ENCODE measurements at regions not wholly inside any gene's neighbourhood (a gene's known extent, or its start where the extent isn't known, plus 50 kb on each side); places are given as distances from the start of the nearest gene placed in this dataset.
"Not testable (repeated sequence)": the region's sequence is repeated elsewhere in the genome, so short reads cannot be mapped to it uniquely, and the experiment has no call there.

- no peak for DNase-seq
Measured at GRCh38 chr9:74107692-74108091, 389.4 kb upstream of the RORB start.

DNA sequence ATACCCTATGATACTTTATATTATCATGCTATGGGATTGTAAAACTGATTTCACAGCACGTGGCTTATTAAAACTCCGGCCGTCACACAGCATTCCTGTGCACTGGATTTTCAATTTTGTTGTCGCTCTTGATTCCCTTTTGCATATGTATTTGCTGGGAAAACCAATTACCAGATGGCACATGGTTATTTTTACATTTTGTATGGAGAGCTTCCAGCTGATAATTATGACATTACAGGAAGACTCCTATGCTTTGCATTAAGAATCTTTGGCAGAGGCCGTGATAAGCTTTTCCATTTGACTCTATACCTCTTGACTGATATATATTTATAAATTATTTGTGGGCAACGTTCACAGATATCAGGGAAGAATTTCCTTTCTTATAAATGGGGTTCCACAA is 381.2 kb upstream of the RORB start:
- DNase-seq = no peak

GRCh38 chr9:74117151-74117550 is 380.0 kb upstream of the RORB start:
- no peak for DNase-seq

GRCh38 chr9:74117731-74118130 is 379.4 kb upstream of the RORB start:
- DNase-seq = no peak

DNA sequence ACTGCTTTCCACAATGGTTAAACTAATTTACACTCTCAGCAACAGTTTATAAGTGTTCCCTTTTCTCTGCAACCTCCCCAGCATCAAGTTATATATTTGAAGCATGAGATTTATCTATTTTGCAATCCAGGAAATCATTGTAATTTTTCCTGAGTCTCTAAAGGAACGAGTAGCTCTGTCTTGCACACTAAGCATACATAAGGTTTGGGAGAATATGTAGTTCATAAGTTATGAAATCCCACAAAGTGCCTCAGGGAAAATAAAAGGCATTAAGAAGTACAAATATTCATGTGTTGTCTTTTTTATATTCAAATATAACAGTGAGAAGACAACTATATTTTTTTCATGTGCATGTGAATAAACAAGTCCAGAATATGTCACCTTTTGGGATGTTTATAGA is 377.1 kb upstream of the RORB start:
- DNase-seq = no peak

DNA sequence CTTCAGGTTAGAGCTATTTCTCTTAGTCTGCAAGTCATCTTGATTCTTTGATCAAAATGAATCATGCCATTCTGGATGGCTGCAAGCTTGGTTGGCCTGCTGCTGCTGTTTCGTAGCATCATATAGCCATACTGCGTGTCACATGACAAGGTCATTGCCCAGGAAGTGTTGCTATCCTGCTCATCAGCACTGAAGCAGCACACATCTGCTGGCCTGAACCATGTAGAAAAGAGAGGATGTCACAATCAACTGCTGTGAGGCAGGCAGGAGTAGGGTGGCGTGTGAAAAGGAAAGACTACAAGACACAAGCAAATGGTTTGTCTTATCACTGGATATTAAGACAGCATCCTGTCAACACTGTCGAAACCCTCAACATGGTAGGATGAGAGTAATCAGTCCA is 376.7 kb upstream of the RORB start:
- peak; percentile 19 for DNase-seq

DNA sequence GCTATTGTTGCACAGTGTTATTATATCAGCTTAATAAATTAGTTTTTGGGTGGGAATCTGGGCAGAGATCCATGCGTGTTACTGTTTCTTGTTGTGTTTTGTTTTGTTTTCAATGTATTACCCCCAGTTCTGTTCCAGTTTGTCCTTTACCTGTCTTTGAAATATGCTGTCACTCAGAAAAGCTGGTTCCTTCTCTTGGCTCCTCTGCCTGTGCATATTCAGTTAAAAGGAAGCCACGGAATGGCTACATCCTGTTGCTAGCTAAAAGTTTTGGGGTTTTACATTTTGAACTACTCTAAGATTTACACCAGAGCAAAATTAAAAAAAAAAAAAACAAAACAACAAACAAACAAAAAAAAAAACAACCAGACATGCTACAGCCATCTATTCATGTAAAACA is 374.9 kb upstream of the RORB start:
- no peak for DNase-seq

- no peak for DNase-seq
Measured at GRCh38 chr9:74122661-74123060, 374.5 kb upstream of the RORB start.

GRCh38 chr9:74125941-74126340 is 371.2 kb upstream of the RORB start:
- peak; percentile 43 for DNase-seq

DNA sequence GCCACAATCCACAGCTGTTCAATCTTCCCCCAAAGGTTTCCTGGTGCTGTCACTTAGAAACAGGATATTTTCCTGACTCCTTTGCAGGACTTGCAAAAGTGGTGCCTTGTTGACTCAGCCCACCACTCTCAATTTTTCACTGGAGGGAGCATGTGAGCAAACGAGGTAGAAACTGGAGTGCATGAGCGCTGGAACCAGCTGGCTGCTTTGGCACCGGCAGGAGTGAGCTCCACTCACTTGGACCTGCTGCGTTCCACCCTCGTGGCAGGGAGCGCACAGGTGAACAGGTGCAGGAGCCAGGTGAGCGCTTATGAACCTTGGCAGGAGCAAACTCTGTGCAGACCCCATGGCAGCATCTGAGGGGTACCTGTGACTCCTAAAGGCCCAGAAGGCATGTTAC is 364.1 kb upstream of the RORB start:
- DNase-seq = no peak

- no peak for DNase-seq
Measured at GRCh38 chr9:74133921-74134320, 363.2 kb upstream of the RORB start.

GRCh38 chr9:74138182-74138581 is 359.0 kb upstream of the RORB start:
- no peak for DNase-seq

DNA sequence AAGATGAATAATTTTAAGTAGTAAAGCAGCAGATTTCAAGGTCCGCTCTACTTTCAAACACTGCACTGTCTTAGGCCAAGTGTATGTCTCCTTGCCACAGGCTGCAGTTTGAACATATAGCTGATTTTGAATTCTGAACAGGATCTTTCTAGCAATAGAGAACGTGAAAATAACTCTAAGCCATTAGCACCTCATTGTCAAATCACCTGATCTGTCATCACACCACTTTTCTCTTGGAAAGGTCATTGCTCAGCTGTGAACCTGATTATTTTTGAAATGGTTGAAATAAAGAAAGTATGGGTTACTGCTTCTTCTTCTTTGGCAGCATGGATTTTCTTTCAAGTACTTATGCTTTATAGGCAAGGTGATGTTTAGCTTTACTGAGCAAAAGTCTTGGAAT is 357.0 kb upstream of the RORB start:
- no peak for DNase-seq

GRCh38 chr9:74147906-74148305 is 349.2 kb upstream of the RORB start:
- no peak for DNase-seq

DNA sequence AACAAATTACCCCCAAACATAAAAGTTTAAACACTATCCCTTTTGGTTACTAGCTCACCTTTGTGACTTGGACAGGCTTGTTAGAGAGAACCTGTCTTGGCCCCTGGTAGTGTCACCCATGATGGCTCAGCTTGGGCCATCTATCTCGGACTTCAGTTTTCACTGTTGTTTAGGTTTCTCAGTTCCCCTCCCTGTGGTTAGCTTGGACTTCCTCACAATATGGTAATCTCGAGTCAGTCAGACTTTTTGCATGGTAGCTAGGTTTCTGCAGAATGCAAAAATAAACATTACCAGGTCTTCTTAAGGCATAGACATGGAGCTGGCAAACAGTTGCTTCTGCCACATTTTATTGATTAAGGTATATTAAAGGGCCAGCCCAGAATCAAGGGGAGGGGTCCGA is 324.3 kb upstream of the RORB start:
- no peak for DNase-seq

DNA sequence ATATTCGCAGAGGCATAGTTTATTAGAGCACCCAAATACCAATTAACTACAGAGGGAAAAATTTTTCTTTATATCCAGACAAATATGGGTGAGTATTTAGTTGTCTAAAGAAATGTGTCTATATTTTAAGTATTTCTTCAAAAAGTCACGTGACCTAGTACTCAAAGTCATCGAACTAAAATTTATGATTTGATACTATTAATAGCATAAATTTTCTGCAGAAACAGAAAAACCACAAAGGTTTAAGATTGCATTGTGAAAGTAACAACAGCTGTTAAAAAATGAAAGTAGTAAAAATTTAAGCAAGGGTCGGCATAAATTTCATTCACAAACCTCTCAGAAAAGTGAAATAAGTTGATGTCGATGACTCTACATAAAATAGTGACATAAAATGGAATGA is 323.9 kb upstream of the RORB start:
- no peak for DNase-seq

DNA sequence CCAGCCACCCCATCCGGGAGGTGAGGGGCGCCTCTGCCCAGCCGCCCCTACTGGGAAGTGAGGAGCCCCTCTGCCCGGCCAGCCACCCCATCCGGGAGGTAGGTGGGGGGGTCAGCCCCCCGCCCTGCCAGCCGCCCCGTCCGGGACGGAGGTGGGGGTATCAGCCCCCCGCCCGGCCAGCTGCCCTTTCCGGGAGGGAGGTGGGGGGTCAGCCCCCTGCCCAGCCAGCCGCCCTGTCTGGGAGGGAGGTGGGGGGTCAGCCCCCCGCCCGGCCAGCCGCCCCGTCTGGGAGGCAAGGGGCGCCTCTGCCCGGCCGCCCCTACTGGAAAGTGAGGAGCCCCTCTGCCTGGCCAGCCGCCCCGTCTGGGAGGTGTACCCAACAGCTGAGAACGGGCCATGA is 299.4 kb upstream of the RORB start:
- not testable (repeated sequence) for DNase-seq

DNA sequence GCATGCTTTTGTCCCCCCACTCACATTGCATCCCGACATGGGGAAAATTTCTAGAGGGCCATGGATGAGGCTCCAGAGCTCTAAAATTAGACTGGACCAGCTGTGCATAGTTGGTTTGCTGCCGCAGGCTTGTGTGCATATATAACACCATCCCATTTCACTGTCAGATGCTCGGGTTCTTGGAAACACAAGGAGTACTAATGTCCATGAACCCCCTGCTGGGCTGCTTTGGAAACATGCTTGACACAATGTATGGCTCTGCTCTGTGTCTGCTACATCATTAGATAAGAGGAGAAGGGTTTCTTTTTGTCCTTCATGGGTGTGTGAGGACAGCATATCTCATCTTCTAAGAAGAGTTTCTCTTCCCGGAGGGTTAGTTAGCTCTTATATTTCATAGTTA is 292.1 kb upstream of the RORB start:
- DNase-seq = no peak

- no peak for DNase-seq
Measured at GRCh38 chr9:74218385-74219063, 278.6 kb upstream of the RORB start.

DNA sequence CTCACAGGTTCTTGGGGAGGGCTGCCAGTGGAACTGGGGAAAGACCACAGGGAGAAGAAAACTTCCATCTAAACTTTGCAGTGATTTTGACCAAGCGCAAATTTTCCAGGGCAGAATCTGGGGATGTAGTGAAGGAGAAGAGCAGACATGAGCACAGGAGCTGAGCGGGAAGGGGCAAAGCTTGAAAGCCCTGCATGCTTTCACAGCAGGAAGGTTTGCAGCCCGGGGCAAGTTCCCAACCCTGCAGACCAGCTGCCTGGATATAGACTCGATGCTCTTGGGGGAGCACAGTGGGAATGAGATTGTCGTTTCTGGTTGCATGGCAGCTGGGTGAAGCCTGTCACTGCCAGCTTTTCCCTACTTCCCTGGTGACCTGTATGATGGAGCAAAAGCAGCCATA is 276.8 kb upstream of the RORB start:
- no peak for DNase-seq

GRCh38 chr9:74236857-74237256 is 260.3 kb upstream of the RORB start:
- no peak for DNase-seq

- no peak for DNase-seq
Measured at GRCh38 chr9:74245866-74246497, 251.2 kb upstream of the RORB start.

GRCh38 chr9:74255489-74255984 is 241.6 kb upstream of the RORB start:
- DNase-seq = no peak

- DNase-seq = no peak
Measured at GRCh38 chr9:74275872-74276508, 221.1 kb upstream of the RORB start.
